ENCODE measurements at regions not wholly inside any gene's neighbourhood (a gene's known extent, or its start where the extent isn't known, plus 50 kb on each side); places are given as distances from the start of the nearest gene placed in this dataset.

GRCh38 chr2:18304849-18305248 is 255.6 kb downstream of the RDH14 start:
- no peaks in the 10 kb centered on the region for H3K9me3 ChIP-seq (ENCODE audit: control insufficient read depth in 2 of 2, insufficient read depth in 1 of 2, low read length in 1 of 2)
- no peak for DNase-seq (ENCODE audit: low read depth in 6 of 9, low spot score in 9 of 9)
- H3K36me3 ChIP-seq (ENCODE audit: control insufficient read depth in 2 of 2, insufficient read depth in 2 of 2, low read length in 1 of 2) = no peaks in the 10 kb centered on the region
- H3K27ac ChIP-seq (ENCODE audit: low read depth in 1 of 2, low read length in 1 of 2) = no peak overlapping the region
- H3K4me3 ChIP-seq (ENCODE audit: low read length in 2 of 2) = no peak overlapping the region
- no peaks in the 10 kb centered on the region for H3K4me1 ChIP-seq (ENCODE audit: control insufficient read depth in 2 of 2, insufficient read depth in 2 of 2, low read length in 2 of 2)
- WGBS = 96% methylated on average over 3 of the region's 3 CpGs
- H3K27me3 ChIP-seq (ENCODE audit: control insufficient read depth in 2 of 2, insufficient read depth in 1 of 2, low read length in 1 of 2) = no peaks in the 10 kb centered on the region

GRCh38 chr2:18301421-18302139 is 258.9 kb downstream of the RDH14 start:
- no peaks in the 10 kb centered on the region for H3K9me3 ChIP-seq (ENCODE audit: control insufficient read depth in 2 of 2, insufficient read depth in 1 of 2, low read length in 1 of 2)
- no peaks in the 10 kb centered on the region for H3K4me1 ChIP-seq (ENCODE audit: control insufficient read depth in 2 of 2, insufficient read depth in 2 of 2, low read length in 2 of 2)
- WGBS = 93% methylated on average over 2 of the region's 2 CpGs
- no peaks in the 10 kb centered on the region for H3K36me3 ChIP-seq (ENCODE audit: control insufficient read depth in 2 of 2, insufficient read depth in 2 of 2, low read length in 1 of 2)
- H3K27ac ChIP-seq (ENCODE audit: low read depth in 1 of 2, low read length in 1 of 2) = no peak overlapping the region
- DNase-seq (ENCODE audit: low read depth in 6 of 9, low spot score in 9 of 9) = no peak
- H3K4me3 ChIP-seq (ENCODE audit: low read length in 2 of 2) = no peak overlapping the region
- no peaks in the 10 kb centered on the region for H3K27me3 ChIP-seq (ENCODE audit: control insufficient read depth in 2 of 2, insufficient read depth in 1 of 2, low read length in 1 of 2)

GRCh38 chr2:18299423-18300212 is 260.8 kb downstream of the RDH14 start:
- H3K27ac ChIP-seq (ENCODE audit: low read depth in 1 of 2, low read length in 1 of 2) = no peak overlapping the region
- no peak for DNase-seq (ENCODE audit: low read depth in 6 of 9, low spot score in 9 of 9)

GRCh38 chr2:18297534-18298058 is 262.9 kb downstream of the RDH14 start:
- DNase-seq (ENCODE audit: low read depth in 6 of 9, low spot score in 9 of 9) = no peak
- Histone ChIP-seq H3K4me3 (ENCODE audit: low read length in 2 of 2) (no peak overlapping the region), H3K36me3 (ENCODE audit: control insufficient read depth in 2 of 2, insufficient read depth in 2 of 2, low read length in 1 of 2) (no peaks in the 10 kb centered on the region), H3K27me3 (ENCODE audit: control insufficient read depth in 2 of 2, insufficient read depth in 1 of 2, low read length in 1 of 2) (no peaks in the 10 kb centered on the region), H3K4me1 (ENCODE audit: control insufficient read depth in 2 of 2, insufficient read depth in 2 of 2, low read length in 2 of 2) (no peaks in the 10 kb centered on the region), H3K27ac (ENCODE audit: low read depth in 1 of 2, low read length in 1 of 2) (no peak overlapping the region), H3K9me3 (ENCODE audit: control insufficient read depth in 2 of 2, insufficient read depth in 1 of 2, low read length in 1 of 2) (no peaks in the 10 kb centered on the region)
- WGBS = 81% methylated on average over 6 of the region's 6 CpGs

More at GRCh38 chr2:18299423-18300212, 260.8 kb downstream of the RDH14 start:
- no peaks in the 10 kb centered on the region for H3K9me3 ChIP-seq (ENCODE audit: control insufficient read depth in 2 of 2, insufficient read depth in 1 of 2, low read length in 1 of 2)
- WGBS = 89% methylated on average over 9 of the region's 9 CpGs
- H3K4me3 ChIP-seq (ENCODE audit: low read length in 2 of 2) = no peak overlapping the region
- H3K36me3 ChIP-seq (ENCODE audit: control insufficient read depth in 2 of 2, insufficient read depth in 2 of 2, low read length in 1 of 2) = no peaks in the 10 kb centered on the region
- no peaks in the 10 kb centered on the region for H3K27me3 ChIP-seq (ENCODE audit: control insufficient read depth in 2 of 2, insufficient read depth in 1 of 2, low read length in 1 of 2)
- no peaks in the 10 kb centered on the region for H3K4me1 ChIP-seq (ENCODE audit: control insufficient read depth in 2 of 2, insufficient read depth in 2 of 2, low read length in 2 of 2)

- Histone ChIP-seq H3K27me3 (ENCODE audit: control insufficient read depth in 2 of 2, insufficient read depth in 1 of 2, low read length in 1 of 2) (no peaks in the 10 kb centered on the region), H3K27ac (ENCODE audit: low read depth in 1 of 2, low read length in 1 of 2) (no peak overlapping the region), H3K4me3 (ENCODE audit: low read length in 2 of 2) (no peak overlapping the region), H3K36me3 (ENCODE audit: control insufficient read depth in 2 of 2, insufficient read depth in 2 of 2, low read length in 1 of 2) (no peaks in the 10 kb centered on the region), H3K4me1 (ENCODE audit: control insufficient read depth in 2 of 2, insufficient read depth in 2 of 2, low read length in 2 of 2) (no peaks in the 10 kb centered on the region), H3K9me3 (ENCODE audit: control insufficient read depth in 2 of 2, insufficient read depth in 1 of 2, low read length in 1 of 2) (no peaks in the 10 kb centered on the region)
- no peak for DNase-seq (ENCODE audit: low read depth in 6 of 9, low spot score in 9 of 9)
Observed at GRCh38 chr2:18290386-18290785, 270.1 kb downstream of the RDH14 start.

GRCh38 chr2:18286897-18287296 is 273.6 kb downstream of the RDH14 start:
- no peak overlapping the region for H3K4me3 ChIP-seq (ENCODE audit: low read length in 2 of 2)
- no peaks in the 10 kb centered on the region for H3K27me3 ChIP-seq (ENCODE audit: control insufficient read depth in 2 of 2, insufficient read depth in 1 of 2, low read length in 1 of 2)
- no peaks in the 10 kb centered on the region for H3K36me3 ChIP-seq (ENCODE audit: control insufficient read depth in 2 of 2, insufficient read depth in 2 of 2, low read length in 1 of 2)
- H3K27ac ChIP-seq (ENCODE audit: low read depth in 1 of 2, low read length in 1 of 2) = no peak overlapping the region
- no peak for DNase-seq (ENCODE audit: low read depth in 6 of 9, low spot score in 9 of 9)
- H3K4me1 ChIP-seq (ENCODE audit: control insufficient read depth in 2 of 2, insufficient read depth in 2 of 2, low read length in 2 of 2) = no peaks in the 10 kb centered on the region
- no peaks in the 10 kb centered on the region for H3K9me3 ChIP-seq (ENCODE audit: control insufficient read depth in 2 of 2, insufficient read depth in 1 of 2, low read length in 1 of 2)

- Histone ChIP-seq H3K36me3 (ENCODE audit: control insufficient read depth in 2 of 2, insufficient read depth in 2 of 2, low read length in 1 of 2) (no peaks in the 10 kb centered on the region), H3K27ac (ENCODE audit: low read depth in 1 of 2, low read length in 1 of 2) (no peak overlapping the region), H3K9me3 (ENCODE audit: control insufficient read depth in 2 of 2, insufficient read depth in 1 of 2, low read length in 1 of 2) (no peaks in the 10 kb centered on the region), H3K4me1 (ENCODE audit: control insufficient read depth in 2 of 2, insufficient read depth in 2 of 2, low read length in 2 of 2) (no peaks in the 10 kb centered on the region), H3K27me3 (ENCODE audit: control insufficient read depth in 2 of 2, insufficient read depth in 1 of 2, low read length in 1 of 2) (no peaks in the 10 kb centered on the region), H3K4me3 (ENCODE audit: low read length in 2 of 2) (no peak overlapping the region)
- DNase-seq (ENCODE audit: low read depth in 6 of 9, low spot score in 9 of 9) = no peak
- 95% methylated on average over 4 of the region's 4 CpGs for WGBS
Observed at GRCh38 chr2:18284331-18284730, 276.1 kb downstream of the RDH14 start.

- no peaks in the 10 kb centered on the region for H3K36me3 ChIP-seq (ENCODE audit: control insufficient read depth in 2 of 2, insufficient read depth in 2 of 2, low read length in 1 of 2)
- no peaks in the 10 kb centered on the region for H3K4me1 ChIP-seq (ENCODE audit: control insufficient read depth in 2 of 2, insufficient read depth in 2 of 2, low read length in 2 of 2)
Observed at GRCh38 chr2:18282026-18282425, 278.4 kb downstream of the RDH14 start.

GRCh38 chr2:18276583-18277075 is 283.8 kb downstream of the RDH14 start:
- Histone ChIP-seq H3K36me3 (ENCODE audit: control insufficient read depth in 2 of 2, insufficient read depth in 2 of 2, low read length in 1 of 2) (no peaks in the 10 kb centered on the region), H3K4me3 (ENCODE audit: low read length in 2 of 2) (no peak overlapping the region), H3K27me3 (ENCODE audit: control insufficient read depth in 2 of 2, insufficient read depth in 1 of 2, low read length in 1 of 2) (no peaks in the 10 kb centered on the region), H3K4me1 (ENCODE audit: control insufficient read depth in 2 of 2, insufficient read depth in 2 of 2, low read length in 2 of 2) (no peaks in the 10 kb centered on the region), H3K9me3 (ENCODE audit: control insufficient read depth in 2 of 2, insufficient read depth in 1 of 2, low read length in 1 of 2) (peaks cover 0 to 5% of the 10 kb centered on the region in 2 donors), H3K27ac (ENCODE audit: low read depth in 1 of 2, low read length in 1 of 2) (no peak overlapping the region)
- no peak for DNase-seq (ENCODE audit: low read depth in 6 of 9, low spot score in 9 of 9)
- WGBS = 68% methylated on average over 4 of the region's 4 CpGs

More at GRCh38 chr2:18282026-18282425, 278.4 kb downstream of the RDH14 start:
- Histone ChIP-seq H3K27me3 (ENCODE audit: control insufficient read depth in 2 of 2, insufficient read depth in 1 of 2, low read length in 1 of 2) (no peaks in the 10 kb centered on the region), H3K9me3 (ENCODE audit: control insufficient read depth in 2 of 2, insufficient read depth in 1 of 2, low read length in 1 of 2) (no peaks in the 10 kb centered on the region), H3K4me3 (ENCODE audit: low read length in 2 of 2) (no peak overlapping the region), H3K27ac (ENCODE audit: low read depth in 1 of 2, low read length in 1 of 2) (no peak overlapping the region)
- DNase-seq (ENCODE audit: low read depth in 6 of 9, low spot score in 9 of 9) = no peak

All from thymus (tissue), 11 donors.